ENCODE measurements at regions not wholly inside any gene's neighbourhood (a gene's known extent, or its start where the extent isn't known, plus 50 kb on each side); places are given as distances from the start of the nearest gene placed in this dataset.
"Not testable (repeated sequence)": the region's sequence is repeated elsewhere in the genome, so short reads cannot be mapped to it uniquely, and the experiment has no call there.

DNA sequence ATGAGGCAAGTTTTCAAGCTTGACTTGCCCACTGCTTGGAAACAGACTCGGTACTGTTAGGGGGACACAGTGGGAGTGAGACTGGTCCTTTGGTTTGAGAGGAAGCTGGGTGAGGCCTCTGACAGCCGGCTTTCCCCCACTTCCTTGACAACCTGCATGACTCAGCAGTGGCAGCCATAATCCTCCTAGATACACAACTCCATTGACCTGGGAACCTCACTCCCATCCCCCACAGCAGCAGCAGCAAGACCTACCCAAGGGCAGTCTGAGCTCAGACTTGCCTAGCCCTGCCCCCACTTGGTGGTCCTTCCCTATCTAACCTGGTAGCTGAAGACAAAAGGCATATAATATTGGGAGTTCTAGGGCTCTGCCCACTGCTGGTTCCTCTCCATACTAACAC, 1043.5 kb upstream of the ALCAM start:
- DNase-seq (ENCODE audit: low read depth in 2 of 3, low spot score in 1 of 3): no peak

DNA sequence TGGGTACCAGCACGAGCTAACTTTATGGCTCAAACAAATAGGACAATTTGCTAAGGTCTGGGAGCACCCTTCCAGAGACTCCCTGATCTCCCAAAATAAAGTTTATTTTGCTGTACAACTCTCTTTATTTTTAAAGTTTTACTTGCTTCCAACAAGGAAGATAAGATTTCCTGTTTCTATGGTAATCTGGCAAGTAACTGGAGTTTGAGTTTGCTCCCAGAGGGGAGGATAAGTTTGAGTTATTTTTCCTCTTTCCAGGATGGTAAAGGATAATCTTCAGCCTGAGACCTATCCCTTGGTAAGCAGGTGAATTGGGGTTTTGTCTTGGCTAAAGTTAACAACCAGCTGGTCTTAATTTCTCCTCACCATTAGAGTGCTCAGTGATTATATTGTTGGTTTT, 1019.4 kb upstream of the ALCAM start:
- DNase-seq (ENCODE audit: low read depth in 2 of 3, low spot score in 1 of 3): no peak

DNA sequence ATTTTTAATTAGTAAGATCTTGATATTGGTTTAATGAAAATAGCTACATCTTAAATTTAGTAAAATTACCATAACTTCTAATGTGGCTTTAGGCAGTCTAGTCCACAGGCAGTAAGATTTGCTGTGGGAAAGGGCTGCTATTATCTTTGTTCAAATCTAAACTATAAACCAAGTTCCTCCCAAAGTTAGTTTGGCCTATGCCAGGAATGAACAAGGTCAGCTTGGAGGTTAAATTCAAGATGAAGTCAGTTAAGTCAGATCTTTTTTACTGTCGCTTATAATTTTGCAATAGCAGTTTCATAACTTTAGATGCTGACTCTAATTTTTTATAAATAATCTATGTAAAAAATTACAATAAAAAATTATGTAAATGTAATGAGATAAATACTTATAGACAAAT, 1016.9 kb upstream of the ALCAM start:
- DNase-seq (ENCODE audit: low read depth in 2 of 3, low spot score in 1 of 3): no peak

DNA sequence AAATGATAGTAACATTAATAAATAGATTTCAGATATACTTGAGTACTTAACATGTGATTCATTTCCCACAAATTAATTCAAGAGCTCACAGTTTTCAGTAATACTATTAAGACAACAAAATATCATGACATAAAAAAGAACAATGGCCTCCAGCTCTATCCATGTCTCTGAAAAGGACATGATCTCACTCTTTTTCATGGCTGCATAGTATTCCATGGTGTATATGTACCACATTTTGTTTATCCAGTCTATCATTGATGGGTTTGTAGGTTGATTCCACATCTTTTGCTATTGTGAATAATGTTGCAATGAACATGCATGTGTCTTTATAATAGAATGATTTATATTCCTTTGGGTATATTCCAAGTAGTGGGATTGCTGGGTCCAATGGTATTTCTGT, 1012.8 kb upstream of the ALCAM start:
- DNase-seq (ENCODE audit: low read depth in 2 of 3, low spot score in 1 of 3): no peak

DNA sequence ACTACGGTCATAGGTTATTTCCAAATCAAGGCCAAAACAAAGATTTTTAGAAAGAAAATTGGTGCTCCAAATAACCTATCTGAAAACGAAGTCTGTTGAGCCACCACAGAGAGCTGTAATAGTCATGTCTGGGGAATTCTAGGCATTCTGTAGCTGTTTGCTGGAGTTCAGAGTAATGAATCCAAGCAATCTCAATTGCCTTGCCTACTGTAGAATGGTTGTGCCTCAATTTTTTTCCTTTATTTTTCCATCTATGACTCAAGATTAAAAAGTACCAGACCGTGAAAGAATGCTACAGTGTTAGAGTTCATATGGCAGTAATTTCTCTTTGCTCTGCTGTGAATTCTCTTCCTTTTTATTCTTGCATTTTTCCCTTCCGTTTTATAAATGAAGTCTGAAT, 1007.2 kb upstream of the ALCAM start:
- no peak for DNase-seq (ENCODE audit: low read depth in 2 of 3, low spot score in 1 of 3)

DNA sequence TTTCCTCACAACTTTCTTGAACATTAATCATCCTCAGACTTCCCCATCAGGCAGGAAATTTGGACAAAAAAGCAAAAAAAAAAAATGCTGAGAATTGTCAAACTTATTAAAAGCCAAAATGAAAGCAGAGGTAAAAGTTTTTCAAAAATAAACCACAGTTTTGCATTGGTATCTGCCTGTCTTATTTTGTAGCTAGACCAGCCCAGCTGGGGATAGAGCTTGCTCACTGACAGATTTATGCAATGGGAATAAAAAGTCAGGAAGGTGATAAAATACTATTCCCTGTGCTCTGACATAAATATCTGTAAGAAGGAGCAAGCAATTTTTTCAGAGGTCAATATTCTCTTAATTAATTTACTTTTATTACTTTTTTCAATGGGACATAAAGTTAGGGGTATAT, 1006.7 kb upstream of the ALCAM start:
- DNase-seq (ENCODE audit: low read depth in 2 of 3, low spot score in 1 of 3): no peak

DNA sequence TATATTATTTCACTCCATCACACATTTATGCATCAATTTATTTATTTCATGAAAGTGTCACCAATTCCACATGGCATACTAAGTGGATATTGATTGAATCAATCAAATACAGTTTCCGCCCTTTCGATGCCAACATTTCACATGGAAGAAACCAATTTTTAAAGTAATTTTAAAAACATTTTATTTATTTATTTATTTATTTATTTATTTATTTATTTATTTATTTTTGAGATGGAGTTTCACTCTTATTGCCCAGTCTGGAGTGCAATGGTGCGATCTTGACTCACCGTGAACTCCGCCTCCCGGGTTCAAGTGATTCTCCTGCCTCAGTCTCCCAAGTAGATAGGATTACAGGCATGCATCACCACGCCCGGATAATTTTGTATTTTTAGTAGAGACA, 1005.0 kb upstream of the ALCAM start:
- not testable (repeated sequence) for DNase-seq (ENCODE audit: low read depth in 2 of 3, low spot score in 1 of 3)

DNA sequence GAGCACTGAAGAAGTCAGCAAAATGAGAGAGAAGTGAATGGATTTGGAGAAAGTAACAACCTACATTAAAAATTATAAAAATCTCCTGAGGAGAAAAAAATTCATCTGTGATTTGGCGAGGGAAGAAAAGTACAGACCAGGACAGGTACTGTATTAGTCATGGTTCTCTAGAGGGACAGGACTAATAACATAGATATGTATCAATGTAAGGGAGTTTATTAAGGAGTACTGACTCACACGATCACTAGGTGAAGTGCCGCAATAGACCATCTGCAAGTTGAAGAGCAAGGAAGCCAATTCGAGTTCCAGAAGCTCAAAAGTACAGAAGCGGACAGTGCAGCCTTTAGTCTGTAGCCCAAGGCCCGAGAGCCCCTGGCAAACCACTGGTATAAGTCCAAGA, 1004.4 kb upstream of the ALCAM start:
- DNase-seq (ENCODE audit: low read depth in 2 of 3, low spot score in 1 of 3): no peak

DNA sequence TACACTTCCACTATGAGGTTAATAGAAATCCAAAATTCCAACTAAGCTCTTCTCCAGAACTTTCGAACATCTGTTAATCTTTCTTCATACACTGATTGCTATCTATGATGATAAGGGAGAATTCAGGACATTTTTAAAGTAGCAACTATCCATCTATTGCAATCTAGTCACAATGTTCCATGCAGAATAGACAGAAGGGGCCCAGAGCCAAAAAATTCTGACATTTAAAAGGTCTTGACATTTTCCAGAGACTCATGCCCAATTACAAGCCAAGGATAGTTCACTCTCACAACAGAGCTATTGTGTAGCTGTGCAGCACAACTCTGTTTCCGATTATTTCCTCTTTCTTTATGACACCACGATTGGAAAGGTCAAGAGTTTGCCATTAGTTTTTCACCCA, 999.7 kb upstream of the ALCAM start:
- no peak for DNase-seq (ENCODE audit: low read depth in 2 of 3, low spot score in 1 of 3)

DNA sequence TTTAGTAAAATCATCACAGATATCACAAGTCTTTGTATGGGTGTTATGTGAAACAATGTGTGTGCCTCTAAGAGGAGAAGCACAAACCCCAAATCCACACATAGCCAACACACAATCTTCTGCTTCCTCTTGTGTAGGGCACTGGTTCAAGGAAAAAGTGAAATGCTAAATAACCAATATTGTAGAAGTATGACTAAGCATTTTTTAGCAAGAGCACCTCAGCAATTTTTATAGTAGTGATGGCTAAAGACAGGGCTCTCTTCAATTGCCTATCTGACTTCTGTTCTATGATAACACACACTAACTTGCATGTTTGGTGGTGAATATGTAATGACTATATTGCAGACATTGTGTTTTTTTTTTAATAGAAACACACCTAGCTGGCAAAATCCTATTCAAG, 997.9 kb upstream of the ALCAM start:
- DNase-seq (ENCODE audit: low read depth in 2 of 3, low spot score in 1 of 3): no peak

DNA sequence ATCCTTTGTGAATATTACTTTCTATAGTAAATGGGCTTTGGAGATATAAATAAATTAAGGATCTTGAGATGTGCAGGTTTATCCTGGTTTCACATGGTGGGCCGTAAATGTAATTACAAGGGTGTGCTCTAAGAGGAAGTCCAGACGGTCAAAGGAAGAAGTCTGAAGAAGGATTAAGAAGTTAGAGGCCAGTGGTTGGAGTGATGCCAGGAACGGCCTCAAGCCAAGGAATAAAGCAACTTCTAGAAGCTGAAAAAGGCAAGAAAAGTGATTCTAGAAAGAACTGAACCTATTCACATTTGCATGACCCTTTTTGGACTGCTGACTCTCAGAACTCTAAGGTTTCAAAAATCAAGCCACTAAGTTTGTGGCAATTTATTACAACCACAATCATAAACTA, 981.3 kb upstream of the ALCAM start:
- no peak for DNase-seq (ENCODE audit: low read depth in 2 of 3, low spot score in 1 of 3)

DNA sequence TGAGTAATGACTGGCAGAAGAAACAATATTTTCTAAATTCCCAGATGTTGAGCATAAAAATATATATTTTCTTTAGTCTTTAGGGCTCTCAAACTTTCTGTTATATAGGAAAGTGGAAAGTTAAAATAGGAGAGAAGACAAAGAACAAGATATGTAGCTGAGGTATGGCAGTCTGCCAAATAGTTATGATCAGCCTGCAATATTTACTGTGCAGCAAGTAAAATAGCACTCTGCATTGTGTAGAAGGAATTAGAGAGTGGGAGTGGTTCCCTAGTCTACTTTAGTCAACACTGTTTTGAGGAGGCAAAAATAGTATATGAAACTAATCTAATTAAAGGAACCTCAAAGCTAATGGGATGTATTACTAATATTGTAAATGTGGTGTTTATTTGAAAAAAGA, 978.1 kb upstream of the ALCAM start:
- no peak for DNase-seq (ENCODE audit: low read depth in 2 of 3, low spot score in 1 of 3)

DNA sequence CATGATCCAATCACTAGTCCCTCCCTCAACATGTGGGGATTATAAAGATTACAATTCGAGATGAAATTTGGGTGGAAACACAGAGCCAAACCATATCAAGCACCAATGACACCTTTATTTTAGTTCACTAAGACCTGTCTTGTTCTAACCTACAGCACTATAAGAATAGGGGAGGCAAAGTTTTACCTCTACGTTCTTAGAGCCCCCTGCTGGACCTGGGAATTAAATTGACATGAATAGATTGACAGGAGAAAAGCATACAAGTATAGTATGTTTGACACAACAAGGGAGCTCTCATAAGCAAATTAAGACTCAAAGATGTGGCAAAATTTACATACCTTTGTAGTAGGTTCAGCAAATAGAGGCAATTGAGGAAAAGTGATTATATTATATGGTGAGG, 974.4 kb upstream of the ALCAM start:
- no peak for DNase-seq (ENCODE audit: low read depth in 2 of 3, low spot score in 1 of 3)

DNA sequence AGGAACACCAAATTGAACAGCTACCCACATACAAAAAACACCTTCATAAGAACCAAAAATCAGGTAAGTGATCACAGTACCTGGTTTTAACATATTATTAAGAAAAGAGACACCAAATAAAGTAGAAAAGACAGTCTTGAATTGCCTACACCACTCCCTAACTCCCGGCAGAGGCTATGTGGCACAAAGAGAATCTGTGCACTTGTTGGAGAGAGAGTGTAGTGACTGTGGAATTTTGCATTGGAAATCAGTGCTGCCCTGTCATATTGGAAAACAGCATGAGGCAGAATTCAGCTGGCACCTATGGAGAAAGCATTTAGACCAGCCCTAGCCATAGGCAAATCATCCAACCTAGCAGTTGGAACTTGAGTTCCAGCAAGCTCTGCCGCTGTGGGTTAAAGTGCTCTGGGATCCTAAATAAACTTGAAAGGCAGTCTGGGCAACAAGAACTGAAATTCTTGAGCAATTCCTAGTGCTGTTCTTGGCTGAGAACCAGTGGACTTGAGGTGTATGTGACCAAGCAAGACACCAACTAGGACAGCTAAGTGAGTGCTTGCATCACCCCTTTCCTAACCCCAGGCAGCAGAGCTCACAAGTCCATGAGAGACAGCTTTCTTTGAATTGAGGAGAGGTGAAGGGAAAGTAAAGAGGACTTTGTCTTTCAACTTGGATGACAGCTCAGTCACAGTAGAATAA, 969.6 kb upstream of the ALCAM start:
- DNase-seq (ENCODE audit: low read depth in 2 of 3, low spot score in 1 of 3): no peak

DNA sequence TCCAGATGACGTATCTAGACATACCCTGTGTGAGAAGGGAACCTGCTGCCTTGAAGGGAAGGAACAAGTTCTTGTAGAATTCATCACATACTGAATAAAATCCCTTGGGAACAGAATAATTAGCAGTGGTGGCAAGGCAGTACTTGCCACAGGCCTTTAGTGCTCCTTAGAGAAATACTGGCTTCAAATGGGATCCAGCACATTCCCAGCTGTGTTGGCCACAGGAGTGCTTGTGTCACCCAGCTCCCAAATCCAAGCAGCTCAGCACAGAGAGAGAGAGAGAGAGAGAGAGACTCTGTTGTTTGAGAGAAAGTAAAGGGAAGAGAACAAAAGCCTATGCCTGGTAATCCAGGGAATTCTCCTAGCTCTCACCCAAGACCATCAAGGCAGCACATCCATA, 969.0 kb upstream of the ALCAM start:
- no peak for DNase-seq (ENCODE audit: low read depth in 2 of 3, low spot score in 1 of 3)

DNA sequence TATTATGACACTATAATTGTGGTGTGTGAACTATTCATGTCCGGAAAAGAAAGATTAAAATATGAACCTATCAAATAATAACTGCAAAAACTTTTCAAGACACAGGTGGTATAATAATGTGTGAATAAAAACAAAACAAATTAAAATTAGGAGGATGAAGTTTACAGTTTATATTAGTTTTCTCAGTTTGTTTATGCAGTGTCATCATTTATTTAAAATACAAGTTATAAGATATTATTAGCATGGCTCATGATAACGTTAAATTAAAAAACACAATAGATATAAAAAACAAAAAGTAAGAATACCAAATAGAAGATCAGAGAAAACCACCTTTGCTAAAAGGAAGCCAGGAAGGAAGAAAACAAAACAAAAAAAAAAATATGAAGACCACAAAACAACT, 963.8 kb upstream of the ALCAM start:
- DNase-seq (ENCODE audit: low read depth in 2 of 3, low spot score in 1 of 3): no peak

DNA sequence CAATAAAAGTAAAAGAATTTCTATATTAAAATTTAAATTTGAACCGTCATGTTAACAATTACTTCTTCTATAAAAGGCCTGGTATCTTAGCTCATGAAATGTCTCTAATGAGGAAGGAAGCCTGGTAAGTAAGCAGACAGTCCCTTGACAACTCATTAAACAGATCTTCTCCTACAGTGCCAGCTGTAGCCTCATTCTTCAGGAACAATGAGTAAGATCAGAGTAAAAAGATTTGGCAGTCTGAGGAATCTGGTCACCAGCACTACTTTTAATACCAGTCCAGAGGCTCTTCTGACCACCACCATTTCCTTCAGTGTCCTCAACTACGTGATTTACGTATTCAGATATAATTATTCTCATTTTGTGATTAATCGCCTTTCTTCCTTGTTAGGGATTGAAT, 955.0 kb upstream of the ALCAM start:
- DNase-seq (ENCODE audit: low read depth in 2 of 3, low spot score in 1 of 3): no peak

DNA sequence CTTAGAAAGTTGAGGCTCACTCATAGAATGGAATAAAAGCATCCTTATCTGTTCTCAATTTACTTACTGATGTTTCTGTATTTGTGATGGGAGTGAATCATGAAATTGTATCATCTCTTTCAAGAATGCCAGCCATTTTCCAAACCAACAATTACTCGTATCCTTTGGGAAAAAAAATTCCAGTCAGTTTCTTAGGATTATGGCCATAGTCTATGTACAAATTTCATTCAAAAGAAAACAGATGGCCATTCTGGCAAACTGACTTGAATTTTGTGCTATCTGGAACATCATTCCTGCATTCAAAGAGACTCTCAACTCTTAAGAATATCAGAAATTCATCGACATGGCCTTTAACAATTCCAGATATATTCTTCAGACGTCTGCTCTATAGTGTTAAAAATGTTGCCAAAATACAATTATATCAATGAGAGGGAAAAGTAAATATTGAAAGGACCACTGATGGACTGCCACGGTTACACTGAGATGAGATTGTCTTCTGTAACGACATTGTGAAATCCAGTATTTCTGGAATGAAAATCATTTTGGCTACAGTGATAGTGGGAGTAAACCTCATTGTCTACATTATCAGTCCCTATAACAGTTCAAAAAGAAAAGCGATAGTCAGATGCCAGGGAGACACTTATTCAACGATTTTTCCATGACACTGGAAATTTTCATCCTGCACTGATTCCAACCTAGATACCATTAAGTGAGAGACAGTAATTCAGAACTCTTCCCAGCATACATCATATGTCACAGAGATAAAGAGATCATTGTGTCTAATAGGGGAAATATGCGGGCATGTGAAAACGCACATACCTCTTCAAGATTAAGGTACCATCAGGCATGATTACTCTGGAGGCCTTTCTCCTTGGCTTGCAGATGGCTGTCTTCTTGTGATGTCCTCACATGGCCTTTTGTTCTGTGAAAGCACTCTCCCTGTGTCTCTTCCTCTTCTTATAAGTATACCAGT, 953.8 kb upstream of the ALCAM start:
- DNase-seq (ENCODE audit: low read depth in 2 of 3, low spot score in 1 of 3): no peak

DNA sequence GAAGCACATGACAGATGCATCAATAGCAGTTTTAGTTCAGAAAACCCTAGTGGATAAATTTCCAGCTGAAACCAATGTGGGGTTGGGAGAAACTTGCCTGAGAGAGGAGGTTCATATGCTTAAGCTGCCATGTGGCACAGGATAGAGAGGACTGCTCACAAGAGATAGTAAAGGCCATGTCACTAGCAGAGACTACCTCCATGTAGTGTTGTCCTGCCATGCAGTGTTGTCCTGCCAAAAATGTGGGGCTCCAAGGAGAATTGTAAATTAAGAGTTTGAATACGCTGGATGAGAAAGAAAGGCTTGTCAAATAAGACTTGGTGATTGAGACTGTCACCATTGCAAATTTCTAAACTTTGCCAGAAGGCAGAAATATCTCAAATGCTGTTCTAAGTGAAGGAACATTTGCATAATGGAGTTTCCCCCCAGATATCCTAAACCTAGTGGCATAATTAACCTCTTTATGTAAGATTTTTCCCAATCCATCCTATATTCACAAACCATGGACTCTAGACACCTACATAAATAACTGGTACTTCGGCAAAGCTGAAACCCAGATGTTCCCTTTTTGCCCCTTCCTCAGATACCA, 938.3 kb upstream of the ALCAM start:
- DNase-seq (ENCODE audit: low read depth in 2 of 3, low spot score in 1 of 3): no peak

DNA sequence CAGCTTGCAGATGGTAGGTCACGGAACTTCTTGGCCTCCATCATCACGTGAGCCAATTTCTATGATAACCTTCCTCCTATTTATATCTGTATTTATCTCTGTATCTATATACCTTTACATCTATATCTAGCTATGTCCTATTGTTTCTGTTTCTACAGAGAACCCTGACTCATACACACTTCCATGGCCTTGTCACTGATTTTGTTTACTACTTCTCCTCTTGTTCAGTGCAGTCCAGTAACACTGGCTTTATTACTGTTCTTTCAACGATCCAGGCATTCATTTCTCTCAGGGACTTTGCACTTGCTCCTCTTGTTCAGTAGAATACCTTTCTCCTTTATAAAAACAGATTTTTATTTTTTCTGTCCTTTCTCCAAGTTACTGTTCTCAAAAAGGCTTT, 937.0 kb upstream of the ALCAM start:
- no peak for DNase-seq (ENCODE audit: low read depth in 2 of 3, low spot score in 1 of 3)

DNA sequence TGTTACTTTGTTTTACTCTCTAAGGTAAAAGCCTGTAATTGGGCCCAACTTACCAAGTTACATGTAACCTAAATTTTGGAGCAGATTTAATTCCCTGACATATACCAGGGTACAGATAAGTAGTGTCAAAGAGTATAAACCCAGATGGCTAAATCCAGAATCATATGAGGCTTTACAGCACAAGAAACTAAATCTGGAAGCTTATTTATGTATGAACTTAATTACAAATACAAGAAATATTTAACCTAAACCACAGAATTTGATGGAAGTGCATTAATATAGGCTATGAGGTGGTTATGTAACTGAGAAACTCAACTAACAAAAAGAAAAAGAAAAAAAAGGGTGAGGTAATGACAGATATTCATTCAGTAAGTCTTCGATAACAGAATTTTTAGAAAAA, 930.2 kb upstream of the ALCAM start:
- no peak for DNase-seq (ENCODE audit: low read depth in 2 of 3, low spot score in 1 of 3)

DNA sequence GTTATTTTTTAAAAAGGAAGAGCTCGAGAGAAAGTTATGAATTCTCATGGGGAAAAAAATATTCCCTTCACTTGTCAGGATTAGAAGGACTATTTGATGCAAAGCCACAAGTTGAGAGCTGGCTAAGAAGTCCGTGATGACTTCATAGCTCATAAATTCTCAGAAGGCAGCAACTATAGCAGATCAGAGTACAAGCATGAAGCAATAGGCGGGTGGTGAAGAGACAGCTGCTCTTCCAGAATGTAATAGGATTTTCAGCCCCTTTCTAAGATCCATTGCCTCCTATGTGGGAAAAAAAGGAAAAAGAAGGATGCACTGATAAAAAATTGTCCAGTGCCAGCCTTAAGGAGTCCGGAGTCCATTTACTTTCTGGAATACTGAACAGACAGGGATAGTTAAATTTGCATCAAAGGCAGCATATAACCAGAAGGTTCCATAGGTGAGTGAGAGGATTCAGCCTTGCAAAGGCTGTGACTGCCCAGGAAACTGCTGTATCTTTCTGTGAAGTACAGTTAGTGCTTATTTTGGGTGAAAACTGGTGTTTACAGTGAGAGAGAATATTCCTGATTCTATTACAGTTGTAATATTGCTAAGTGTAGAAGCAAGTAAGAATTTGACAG, 929.5 kb upstream of the ALCAM start:
- no peak for DNase-seq (ENCODE audit: low read depth in 2 of 3, low spot score in 1 of 3)

Data from stimulated activated CD4-positive, alpha-beta T cell treated with anti-CD3 and anti-CD28 coated beads, Interleukin-12 subunit alpha, Interleukin-12 subunit beta, amount 100 ng/mL, for 48 hours (primary cell).